B cell (primary cell): ENCODE measurements at regions not wholly inside any gene's neighbourhood (a gene's known extent, or its start where the extent isn't known, plus 50 kb on each side); places are given as distances from the start of the nearest gene placed in this dataset.

ENCODE experiments used
- EZH2 ChIP-seq: IDR thresholded peaks from 2 replicates; pipeline ENCODE4 v1.6.1; 2012; ENCODE audit warnings: borderline replicate concordance, low read depth, mild to moderate bottlenecking, moderate library complexity, low read length; ENCODE audit not compliant: insufficient read depth, poor library complexity, severe bottlenecking
- TF ChIP-seq, protein P1 (sequence below): fragments of 200-600 bp; IDR thresholded peaks from one replicate; pipeline ENCODE4 v1.8.0; 2022; ENCODE audit warnings: antibody characterized with exemption, mild to moderate bottlenecking

DNA sequence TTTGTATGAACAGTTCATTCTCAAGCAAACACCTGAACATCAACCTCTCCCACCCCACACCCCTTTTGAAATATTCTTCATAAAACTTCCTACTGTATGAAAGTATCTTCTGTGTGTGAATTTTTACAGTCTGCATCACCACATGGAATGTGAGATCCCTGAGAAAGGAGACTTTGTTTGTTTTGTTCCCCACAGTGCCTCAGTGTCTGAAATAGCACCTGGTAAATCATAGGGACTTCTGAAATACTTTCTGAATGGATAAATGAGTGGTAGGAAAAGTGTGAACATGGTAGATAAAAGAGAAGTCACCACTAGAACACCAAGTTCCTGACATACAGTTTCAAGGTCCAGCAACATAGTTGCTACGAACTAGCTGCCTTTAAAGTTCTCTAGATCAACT lies 1071.2 kb downstream of the EFNB2 start:
- TF ChIP-seq, protein P1, sequence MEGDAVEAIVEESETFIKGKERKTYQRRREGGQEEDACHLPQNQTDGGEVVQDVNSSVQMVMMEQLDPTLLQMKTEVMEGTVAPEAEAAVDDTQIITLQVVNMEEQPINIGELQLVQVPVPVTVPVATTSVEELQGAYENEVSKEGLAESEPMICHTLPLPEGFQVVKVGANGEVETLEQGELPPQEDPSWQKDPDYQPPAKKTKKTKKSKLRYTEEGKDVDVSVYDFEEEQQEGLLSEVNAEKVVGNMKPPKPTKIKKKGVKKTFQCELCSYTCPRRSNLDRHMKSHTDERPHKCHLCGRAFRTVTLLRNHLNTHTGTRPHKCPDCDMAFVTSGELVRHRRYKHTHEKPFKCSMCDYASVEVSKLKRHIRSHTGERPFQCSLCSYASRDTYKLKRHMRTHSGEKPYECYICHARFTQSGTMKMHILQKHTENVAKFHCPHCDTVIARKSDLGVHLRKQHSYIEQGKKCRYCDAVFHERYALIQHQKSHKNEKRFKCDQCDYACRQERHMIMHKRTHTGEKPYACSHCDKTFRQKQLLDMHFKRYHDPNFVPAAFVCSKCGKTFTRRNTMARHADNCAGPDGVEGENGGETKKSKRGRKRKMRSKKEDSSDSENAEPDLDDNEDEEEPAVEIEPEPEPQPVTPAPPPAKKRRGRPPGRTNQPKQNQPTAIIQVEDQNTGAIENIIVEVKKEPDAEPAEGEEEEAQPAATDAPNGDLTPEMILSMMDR: no peak
- TF ChIP-seq EZH2: no peak
